ENCODE measurements at regions not wholly inside any gene's neighbourhood (a gene's known extent, or its start where the extent isn't known, plus 50 kb on each side); places are given as distances from the start of the nearest gene placed in this dataset.
"Not testable (repeated sequence)": the region's sequence is repeated elsewhere in the genome, so short reads cannot be mapped to it uniquely, and the experiment has no call there.

GRCh38 chr10:7070950-7071349, 339.9 kb downstream of the SFMBT2 start:
- in situ Hi-C loops (cut with MboI; ENCODE audit: low sequenced_read_pairs): no loop called here

- in situ Hi-C loops (cut with MboI; ENCODE audit: low sequenced_read_pairs): no loop called here
These were observed 341.1 kb downstream of the SFMBT2 start for GRCh38 chr10:7069706-7070105.

GRCh38 chr10:7056216-7056615, 354.6 kb downstream of the SFMBT2 start:
- in situ Hi-C loops (cut with MboI; ENCODE audit: low sequenced_read_pairs): no loop called here

- in situ Hi-C loops (cut with MboI; ENCODE audit: low sequenced_read_pairs): no loop called here
These were observed 355.9 kb downstream of the SFMBT2 start for GRCh38 chr10:7054915-7055314.

- in situ Hi-C loops (cut with MboI; ENCODE audit: low sequenced_read_pairs): no loop called here
These were observed 357.6 kb downstream of the SFMBT2 start for GRCh38 chr10:7053195-7053594.

GRCh38 chr10:7050024-7050423, 360.8 kb downstream of the SFMBT2 start:
- in situ Hi-C loops (cut with MboI; ENCODE audit: low sequenced_read_pairs): not testable (repeated sequence)

GRCh38 chr10:7048061-7048460, 362.8 kb downstream of the SFMBT2 start:
- in situ Hi-C loops (cut with MboI; ENCODE audit: low sequenced_read_pairs): no loop called here

- in situ Hi-C loops (cut with MboI; ENCODE audit: low sequenced_read_pairs): no loop called here
These were observed 364.2 kb downstream of the SFMBT2 start for GRCh38 chr10:7046615-7047014.

GRCh38 chr10:7045891-7046599, 364.8 kb downstream of the SFMBT2 start:
- in situ Hi-C loops (cut with MboI; ENCODE audit: low sequenced_read_pairs): no loop called here

- in situ Hi-C loops (cut with MboI; ENCODE audit: low sequenced_read_pairs): no loop called here
These were observed 367.7 kb downstream of the SFMBT2 start for GRCh38 chr10:7043055-7043653.

- in situ Hi-C loops (cut with MboI; ENCODE audit: low sequenced_read_pairs): no loop called here
These were observed 368.3 kb downstream of the SFMBT2 start for GRCh38 chr10:7042419-7043054.

- in situ Hi-C loops (cut with MboI; ENCODE audit: low sequenced_read_pairs): no loop called here
These were observed 368.8 kb downstream of the SFMBT2 start for GRCh38 chr10:7042000-7042399.

GRCh38 chr10:7040681-7041080, 370.2 kb downstream of the SFMBT2 start:
- in situ Hi-C loops (cut with MboI; ENCODE audit: low sequenced_read_pairs): no loop called here

GRCh38 chr10:7039859-7040258, 371.0 kb downstream of the SFMBT2 start:
- in situ Hi-C loops (cut with MboI; ENCODE audit: low sequenced_read_pairs): no loop called here

GRCh38 chr10:7038416-7038815, 372.4 kb downstream of the SFMBT2 start:
- in situ Hi-C loops (cut with MboI; ENCODE audit: low sequenced_read_pairs): no loop called here

GRCh38 chr10:7037434-7037833, 373.4 kb downstream of the SFMBT2 start:
- in situ Hi-C loops (cut with MboI; ENCODE audit: low sequenced_read_pairs): not testable (repeated sequence)

GRCh38 chr10:7036951-7037350, 373.9 kb downstream of the SFMBT2 start:
- in situ Hi-C loops (cut with MboI; ENCODE audit: low sequenced_read_pairs): no loop called here

- in situ Hi-C loops (cut with MboI; ENCODE audit: low sequenced_read_pairs): no loop called here
These were observed 375.6 kb downstream of the SFMBT2 start for GRCh38 chr10:7035126-7035761.

GRCh38 chr10:7033031-7033430, 377.8 kb downstream of the SFMBT2 start:
- in situ Hi-C loops (cut with MboI; ENCODE audit: low sequenced_read_pairs): no loop called here

- in situ Hi-C loops (cut with MboI; ENCODE audit: low sequenced_read_pairs): no loop called here
These were observed 380.5 kb downstream of the SFMBT2 start for GRCh38 chr10:7030134-7030855.

- in situ Hi-C loops (cut with MboI; ENCODE audit: low sequenced_read_pairs): no loop called here
These were observed 381.2 kb downstream of the SFMBT2 start for GRCh38 chr10:7029672-7030071.
